ENCODE measurements at regions not wholly inside any gene's neighbourhood (a gene's known extent, or its start where the extent isn't known, plus 50 kb on each side); places are given as distances from the start of the nearest gene placed in this dataset.

DNA sequence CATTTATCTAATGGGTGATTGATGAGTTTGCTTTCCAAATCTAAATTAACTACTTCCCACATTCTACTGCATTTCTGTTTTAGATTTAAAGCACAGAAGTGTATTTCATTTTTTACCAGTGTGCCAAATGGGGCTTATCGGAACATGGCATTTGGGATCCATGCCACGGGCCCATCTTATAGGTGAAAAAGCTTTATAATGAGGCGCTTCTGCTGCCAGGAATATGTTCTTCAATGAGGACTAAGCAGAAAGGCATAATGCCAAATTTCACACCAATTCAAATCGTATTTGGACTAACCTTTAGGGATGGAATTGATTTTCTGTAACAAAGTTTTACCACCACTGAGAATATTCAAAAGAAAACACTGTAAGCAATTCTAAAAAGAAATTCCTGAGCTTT lies 803.5 kb upstream of the FLRT2 start:
- in situ Hi-C loops (cut with MboI): no loop called here

DNA sequence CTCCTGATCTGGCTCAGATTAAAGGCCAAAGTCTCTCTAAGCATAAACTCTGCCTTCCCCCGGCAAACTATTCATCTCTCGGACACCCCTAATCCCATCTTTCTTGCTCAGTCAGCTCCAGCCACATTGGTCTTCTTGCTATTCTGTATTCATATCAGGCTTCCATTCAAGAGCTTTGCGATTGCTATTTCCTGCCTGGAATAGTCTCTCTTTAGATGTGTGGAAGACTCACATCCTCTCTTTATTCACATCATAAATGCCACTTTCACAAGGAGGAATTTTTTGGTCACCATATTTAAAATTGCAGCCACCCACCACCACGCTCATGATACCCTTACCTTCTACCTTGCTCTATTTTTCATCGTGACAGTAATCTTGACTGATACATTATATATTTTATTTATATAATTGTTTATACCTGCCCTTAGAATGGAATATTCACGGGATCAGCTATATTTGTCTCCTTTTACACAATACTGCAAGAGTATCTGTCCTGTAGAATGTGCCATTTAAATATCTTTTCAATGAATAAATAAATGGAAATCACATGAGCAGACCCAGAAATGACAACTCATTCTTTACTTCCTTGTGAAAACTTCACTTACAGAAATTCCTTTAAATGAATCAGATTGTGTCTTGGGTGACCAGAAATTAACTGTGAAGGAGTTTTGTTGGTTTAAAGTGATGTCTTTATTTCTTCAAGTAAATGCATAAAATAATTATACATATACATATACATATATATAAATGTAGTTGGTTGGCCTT lies 780.6 kb upstream of the FLRT2 start:
- H3K4me2 ChIP-seq (ENCODE audit: unreplicated experiment): no peak overlapping the region

More for the DNA sequence above, 803.5 kb upstream of the FLRT2 start:
- no peak overlapping the region for H3K9ac ChIP-seq
- 33 to 47% methylated on average over 4 of the region's 4 CpGs for WGBS, 2 experiments (ENCODE audit: low coverage in 1 of 2, low lambda C conversion rate in 2 of 2, missing lambda C conversion rate in 2 of 2)
- H3K27me3 ChIP-seq (replicated peaks; ENCODE audit: insufficient read depth): no peaks in the 10 kb centered on the region
- H3K4me2 ChIP-seq (ENCODE audit: unreplicated experiment): no peak overlapping the region
- H3K4me1 ChIP-seq (ENCODE audit: insufficient read depth): no peaks in the 10 kb centered on the region
- DNase-seq: no peak
- no peak overlapping the region for H3K27ac ChIP-seq
- no peak overlapping the region for H2AFZ ChIP-seq
- H3K4me3 ChIP-seq: no peak overlapping the region
- H3K36me3 ChIP-seq (ENCODE audit: low read depth): no peaks in the 10 kb centered on the region
- H3F3A ChIP-seq (ENCODE audit: insufficient read depth): no peaks in the 10 kb centered on the region
- TF ChIP-seq EZH2 (IDR thresholded peaks at IDR 0.05; ENCODE audit: insufficient read depth, poor library complexity, severe bottlenecking) (no peak), EZH2phosphoT487 (IDR thresholded peaks at IDR 0.05; ENCODE audit: insufficient read depth, low read depth) (no peak)
- no peaks in the 10 kb centered on the region for H4K20me1 ChIP-seq (ENCODE audit: insufficient read depth)
- H3K9me2 ChIP-seq (ENCODE audit: insufficient read depth): no peaks in the 10 kb centered on the region
- no peaks in the 10 kb centered on the region for H3K9me3 ChIP-seq (ENCODE audit: low read depth)
- H3K79me2 ChIP-seq (ENCODE audit: insufficient read depth): no peaks in the 10 kb centered on the region

GRCh38 chr14:84750284-84750683 lies 779.7 kb upstream of the FLRT2 start:
- Histone ChIP-seq H2AFZ (no peak overlapping the region), H3F3A (ENCODE audit: insufficient read depth) (no peaks in the 10 kb centered on the region), H3K4me1 (ENCODE audit: insufficient read depth) (no peaks in the 10 kb centered on the region), H3K9me2 (ENCODE audit: insufficient read depth) (no peaks in the 10 kb centered on the region), H4K20me1 (ENCODE audit: insufficient read depth) (no peaks in the 10 kb centered on the region), H3K36me3 (ENCODE audit: low read depth) (no peaks in the 10 kb centered on the region), H3K4me2 (ENCODE audit: unreplicated experiment) (no peak overlapping the region), H3K9me3 (ENCODE audit: low read depth) (no peaks in the 10 kb centered on the region), H3K9ac (no peak overlapping the region), H3K27me3 (replicated peaks; ENCODE audit: insufficient read depth) (no peaks in the 10 kb centered on the region), H3K4me3 (no peak overlapping the region), H3K79me2 (ENCODE audit: insufficient read depth) (no peaks in the 10 kb centered on the region), H3K27ac (no peak overlapping the region)
- DNase-seq: no peak
- 0% methylated on average over 1 of the region's 1 CpG for WGBS, 2 experiments (ENCODE audit: low coverage in 1 of 2, low lambda C conversion rate in 2 of 2, missing lambda C conversion rate in 2 of 2)
- TF ChIP-seq EZH2phosphoT487 (IDR thresholded peaks at IDR 0.05; ENCODE audit: insufficient read depth, low read depth) (no peak), EZH2 (IDR thresholded peaks at IDR 0.05; ENCODE audit: insufficient read depth, poor library complexity, severe bottlenecking) (no peak)
- in situ Hi-C loops (cut with MboI): no loop called here

More for the DNA sequence above, 780.6 kb upstream of the FLRT2 start:
- Histone ChIP-seq H3K79me2 (ENCODE audit: insufficient read depth) (no peaks in the 10 kb centered on the region), H3K27me3 (replicated peaks; ENCODE audit: insufficient read depth) (no peaks in the 10 kb centered on the region), H3K9me3 (ENCODE audit: low read depth) (no peaks in the 10 kb centered on the region), H3K9me2 (ENCODE audit: insufficient read depth) (no peaks in the 10 kb centered on the region), H3K4me3 (no peak overlapping the region), H3F3A (ENCODE audit: insufficient read depth) (no peaks in the 10 kb centered on the region), H3K36me3 (ENCODE audit: low read depth) (no peaks in the 10 kb centered on the region), H3K9ac (no peak overlapping the region), H3K27ac (no peak overlapping the region), H2AFZ (no peak overlapping the region), H4K20me1 (ENCODE audit: insufficient read depth) (no peaks in the 10 kb centered on the region), H3K4me1 (ENCODE audit: insufficient read depth) (no peaks in the 10 kb centered on the region)
- no peak for TF ChIP-seq EZH2phosphoT487 (IDR thresholded peaks at IDR 0.05; ENCODE audit: insufficient read depth, low read depth)
- TF ChIP-seq EZH2 (IDR thresholded peaks at IDR 0.05; ENCODE audit: insufficient read depth, poor library complexity, severe bottlenecking): no peak
- 43 to 48% methylated on average over 6 of the region's 6 CpGs for WGBS, 2 experiments (ENCODE audit: low coverage in 1 of 2, low lambda C conversion rate in 2 of 2, missing lambda C conversion rate in 2 of 2)
- DNase-seq: no peak
- in situ Hi-C loops (cut with MboI): no loop called here

GRCh38 chr14:84750763-84751554 lies 779.0 kb upstream of the FLRT2 start:
- H3K9ac ChIP-seq: no peak overlapping the region
- in situ Hi-C loops (cut with MboI): no loop called here
- no peaks in the 10 kb centered on the region for H4K20me1 ChIP-seq (ENCODE audit: insufficient read depth)
- H3K4me2 ChIP-seq (ENCODE audit: unreplicated experiment): no peak overlapping the region
- no peak overlapping the region for H2AFZ ChIP-seq
- no peak for DNase-seq
- TF ChIP-seq EZH2 (IDR thresholded peaks at IDR 0.05; ENCODE audit: insufficient read depth, poor library complexity, severe bottlenecking) (no peak), EZH2phosphoT487 (IDR thresholded peaks at IDR 0.05; ENCODE audit: insufficient read depth, low read depth) (no peak)
- H3K27ac ChIP-seq: no peak overlapping the region
- no peaks in the 10 kb centered on the region for H3K4me1 ChIP-seq (ENCODE audit: insufficient read depth)
- no peaks in the 10 kb centered on the region for H3F3A ChIP-seq (ENCODE audit: insufficient read depth)
- H3K79me2 ChIP-seq (ENCODE audit: insufficient read depth): no peaks in the 10 kb centered on the region
- no peaks in the 10 kb centered on the region for H3K9me2 ChIP-seq (ENCODE audit: insufficient read depth)
- no peaks in the 10 kb centered on the region for H3K9me3 ChIP-seq (ENCODE audit: low read depth)
- no peaks in the 10 kb centered on the region for H3K27me3 ChIP-seq (replicated peaks; ENCODE audit: insufficient read depth)
- no peak overlapping the region for H3K4me3 ChIP-seq
- WGBS, 2 experiments (ENCODE audit: low coverage in 1 of 2, low lambda C conversion rate in 2 of 2, missing lambda C conversion rate in 2 of 2): 35 to 43% methylated on average over 10 of the region's 10 CpGs
- no peaks in the 10 kb centered on the region for H3K36me3 ChIP-seq (ENCODE audit: low read depth)
